ENCODE measurements at regions not wholly inside any gene's neighbourhood (a gene's known extent, or its start where the extent isn't known, plus 50 kb on each side); places are given as distances from the start of the nearest gene placed in this dataset.

DNA sequence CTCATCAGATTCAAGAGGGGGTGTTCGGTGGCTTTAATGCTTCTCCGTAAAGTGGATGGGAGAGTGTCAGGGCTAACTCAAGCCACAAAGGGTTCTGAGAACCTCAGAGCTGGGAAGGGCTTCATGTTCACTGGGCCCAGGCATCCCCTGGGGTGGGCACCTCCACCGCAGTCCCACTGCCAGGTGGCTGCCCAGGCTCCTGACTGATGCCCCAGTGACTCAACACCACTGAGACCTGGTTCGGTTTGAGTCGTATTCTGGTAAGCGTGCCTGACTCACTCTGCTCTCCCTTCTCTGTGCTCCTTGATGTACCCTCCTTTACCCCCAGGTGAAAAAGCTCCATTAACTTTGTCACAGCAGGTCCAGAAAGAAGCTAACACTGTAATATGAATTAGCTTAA is 304.6 kb downstream of the RPLP1 start:
- TF ChIP-seq POLR2AphosphoS5 (IDR thresholded peaks at IDR 0.05) (no peak), POLR2A (IDR thresholded peaks at IDR 0.05) (no peak)

All from prostate gland (tissue), 1 donor.